Glutamatergic neuron (in vitro differentiated cells): ENCODE measurements at regions not wholly inside any gene's neighbourhood (a gene's known extent, or its start where the extent isn't known, plus 50 kb on each side); places are given as distances from the start of the nearest gene placed in this dataset.
"Not testable (repeated sequence)": the region's sequence is repeated elsewhere in the genome, so short reads cannot be mapped to it uniquely, and the experiment has no call there.

Experiments used
- DNase-seq: peaks from one replicate; pipeline ENCODE4 v3.0.0; 2022
- H3K27ac Mint-ChIP-seq: one replicate; pipeline ENCODE4 v1.8.0; 2020; ENCODE audit warnings: mild to moderate bottlenecking, mixed read lengths, inconsistent platforms; ENCODE audit not compliant: unreplicated experiment
- H3K27me3 Mint-ChIP-seq: one replicate; pipeline ENCODE4 v1.8.0; 2020; ENCODE audit warnings: mild to moderate bottlenecking, moderate library complexity, mixed read lengths, inconsistent platforms; ENCODE audit not compliant: unreplicated experiment
- H3K36me3 Mint-ChIP-seq: one replicate; pipeline ENCODE4 v1.8.0; 2020; ENCODE audit warnings: mild to moderate bottlenecking, mixed read lengths, inconsistent platforms; ENCODE audit not compliant: unreplicated experiment
- H3K4me1 Mint-ChIP-seq: one replicate; pipeline ENCODE4 v1.8.0; 2020; ENCODE audit warnings: mild to moderate bottlenecking, low read depth, mixed read lengths, inconsistent platforms; ENCODE audit not compliant: unreplicated experiment
- H3K4me3 Mint-ChIP-seq: one replicate; pipeline ENCODE4 v1.8.0; 2020; ENCODE audit warnings: mild to moderate bottlenecking, mixed read lengths, inconsistent platforms; ENCODE audit not compliant: unreplicated experiment
- H3K9me3 Mint-ChIP-seq: one replicate; pipeline ENCODE4 v1.8.0; 2020; ENCODE audit warnings: mild to moderate bottlenecking, moderate library complexity, mixed read lengths, inconsistent platforms; ENCODE audit not compliant: unreplicated experiment
- CTCF ChIP-seq: fragments of 200-600 bp; sonication (generic); IDR thresholded peaks from one replicate; pipeline ENCODE4 v1.5.0; 2021; ENCODE audit not compliant: partially characterized antibody, unreplicated experiment

DNA sequence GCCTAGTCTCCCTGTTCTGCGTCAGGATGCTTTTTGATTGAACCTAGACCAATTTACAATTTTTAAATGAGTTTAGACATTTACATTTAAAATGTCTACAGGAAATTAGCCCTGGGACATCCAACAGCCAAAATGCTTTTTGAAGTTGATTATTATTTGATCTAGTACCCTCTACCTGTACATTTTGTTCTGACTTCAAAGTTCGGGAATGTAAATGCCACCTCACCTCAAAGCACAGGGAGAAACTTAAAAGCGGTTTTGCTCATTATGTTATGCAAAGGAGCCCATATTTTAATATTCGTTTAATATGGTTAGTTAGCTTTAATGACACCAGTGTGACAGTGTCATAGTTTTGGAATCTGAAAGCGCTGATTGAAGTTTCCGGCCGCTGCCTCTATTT lies 80.1 kb upstream of the FAM204A start:
- H3K36me3 Mint-ChIP-seq: no peaks in the 10 kb centered on the region
- H3K27me3 Mint-ChIP-seq: no peaks in the 10 kb centered on the region
- H3K4me3 Mint-ChIP-seq: no peak overlapping the region

GRCh38 chr10:118420049-118420448 lies 77.9 kb upstream of the FAM204A start:
- not testable (repeated sequence) for H3K27me3 Mint-ChIP-seq, H3K36me3 Mint-ChIP-seq, DNase-seq, H3K4me3 Mint-ChIP-seq, H3K27ac Mint-ChIP-seq, H3K9me3 Mint-ChIP-seq, H3K4me1 Mint-ChIP-seq

More for the DNA sequence above, 80.1 kb upstream of the FAM204A start:
- H3K4me1 Mint-ChIP-seq: no peaks in the 10 kb centered on the region
- no peak for TF ChIP-seq CTCF
- no peaks in the 10 kb centered on the region for H3K9me3 Mint-ChIP-seq
- DNase-seq: no peak
- H3K27ac Mint-ChIP-seq: no peak overlapping the region

GRCh38 chr10:118412932-118413331 lies 70.8 kb upstream of the FAM204A start:
- no peak for TF ChIP-seq CTCF
- Mint-ChIP-seq H3K9me3 (peaks cover 2% of the 10 kb centered on the region), H3K4me3 (no peak overlapping the region), H3K27me3 (peaks cover 3% of the 10 kb centered on the region), H3K27ac (no peak overlapping the region), H3K4me1 (peaks cover 24% of the 10 kb centered on the region), H3K36me3 (peaks cover 4% of the 10 kb centered on the region)
- DNase-seq: no peak

GRCh38 chr10:118412132-118412760 lies 70.1 kb upstream of the FAM204A start:
- Mint-ChIP-seq H3K9me3 (peaks cover 5% of the 10 kb centered on the region), H3K27me3 (peaks cover 3% of the 10 kb centered on the region), H3K4me3 (no peak overlapping the region), H3K27ac (no peak overlapping the region), H3K4me1 (peaks cover 31% of the 10 kb centered on the region), H3K36me3 (peaks cover 4% of the 10 kb centered on the region)
- TF ChIP-seq CTCF: no peak
- DNase-seq: no peak

DNA sequence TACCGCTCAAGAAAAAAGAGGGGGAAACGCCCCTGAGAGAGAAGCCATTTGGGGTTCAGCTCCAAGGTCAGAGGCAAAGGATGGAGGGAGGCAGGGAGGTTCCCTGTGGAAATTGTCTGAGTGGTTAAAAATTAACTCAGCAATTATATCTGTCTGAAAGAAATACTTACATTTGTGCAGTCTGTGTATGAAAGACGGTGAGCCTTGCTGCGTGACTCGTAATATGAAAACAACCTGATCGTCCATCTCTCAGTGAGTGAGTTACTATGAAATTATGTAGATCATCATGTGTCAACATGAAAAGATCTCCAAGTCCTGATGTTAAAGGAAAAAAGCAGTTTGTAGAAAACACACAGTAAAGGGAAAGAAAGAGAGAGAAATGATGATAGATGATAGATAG lies 67.2 kb upstream of the FAM204A start:
- no peak overlapping the region for H3K4me3 Mint-ChIP-seq
- peaks cover 20% of the 10 kb centered on the region for H3K4me1 Mint-ChIP-seq
- peaks cover 5% of the 10 kb centered on the region for H3K9me3 Mint-ChIP-seq
- H3K36me3 Mint-ChIP-seq: peaks cover 4% of the 10 kb centered on the region
- H3K27me3 Mint-ChIP-seq: peaks cover 3% of the 10 kb centered on the region
- TF ChIP-seq CTCF: no peak
- no peak overlapping the region for H3K27ac Mint-ChIP-seq
- DNase-seq: no peak
